ENCODE measurements at regions not wholly inside any gene's neighbourhood (a gene's known extent, or its start where the extent isn't known, plus 50 kb on each side); places are given as distances from the start of the nearest gene placed in this dataset.

GRCh38 chr2:65512783-65513182 is 80.4 kb upstream of the SPRED2 start:
- TF ChIP-seq CTCF (IDR thresholded peaks at IDR 0.05 in 4 of 5, conservative IDR thresholded peaks at IDR 0.05 in 1 of 5), result no peak
- TF ChIP-seq POLR2A (IDR thresholded peaks at IDR 0.05), result no peak
